ENCODE measurements at regions not wholly inside any gene's neighbourhood (a gene's known extent, or its start where the extent isn't known, plus 50 kb on each side); places are given as distances from the start of the nearest gene placed in this dataset.

GRCh38 chr2:146927080-146927711 is 917.6 kb upstream of the ACVR2A start:
- no peak for DNase-seq (ENCODE audit: low spot score)

DNA sequence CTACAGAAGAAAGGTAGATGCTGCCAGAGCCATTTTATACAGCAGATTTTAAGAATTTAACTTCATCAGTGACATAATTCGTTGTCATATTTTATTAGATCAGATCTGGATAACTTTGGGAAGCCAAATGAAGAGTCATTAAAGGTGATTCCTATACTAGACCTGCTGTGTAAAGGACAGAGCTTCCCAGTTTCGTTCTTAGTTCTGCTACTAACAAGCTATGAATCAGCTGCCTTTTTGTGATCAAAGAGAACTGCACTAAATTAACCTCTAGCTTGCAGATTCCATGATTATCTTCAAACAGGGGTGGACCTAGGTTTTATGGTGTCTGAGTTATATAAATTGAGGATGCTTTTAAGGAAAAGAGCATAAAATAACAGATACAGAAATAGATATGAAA is 926.5 kb upstream of the ACVR2A start:
- no peak for DNase-seq (ENCODE audit: low spot score)

GRCh38 chr2:146917431-146918042 is 927.3 kb upstream of the ACVR2A start:
- DNase-seq (ENCODE audit: low spot score): no peak

GRCh38 chr2:146916914-146917313 is 927.9 kb upstream of the ACVR2A start:
- DNase-seq (ENCODE audit: low spot score): no peak

- DNase-seq (ENCODE audit: low spot score): no peak
These were observed 931.4 kb upstream of the ACVR2A start for GRCh38 chr2:146913476-146913875.

DNA sequence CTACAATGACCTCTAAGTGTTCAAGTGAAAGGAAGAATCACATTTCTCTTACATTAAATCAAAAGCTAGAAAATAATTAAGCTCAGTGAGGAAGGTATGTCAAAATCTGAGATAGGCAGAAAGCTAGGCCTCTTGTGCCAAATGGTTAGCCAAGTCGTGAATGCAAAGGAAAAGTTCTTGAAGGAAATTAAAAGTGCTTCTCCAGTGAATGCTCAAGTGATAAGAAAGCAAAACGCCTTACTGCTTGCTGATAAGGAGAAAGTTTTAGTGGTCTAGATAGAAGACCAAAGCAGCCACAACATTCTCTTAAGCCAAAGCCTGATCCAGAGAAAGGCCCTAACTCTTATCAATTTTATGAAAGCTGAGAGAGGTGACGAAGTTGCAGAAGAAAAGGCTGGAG is 932.3 kb upstream of the ACVR2A start:
- no peak for DNase-seq (ENCODE audit: low spot score)

- no peak for DNase-seq (ENCODE audit: low spot score)
These were observed 936.1 kb upstream of the ACVR2A start for GRCh38 chr2:146908776-146909175.

DNA sequence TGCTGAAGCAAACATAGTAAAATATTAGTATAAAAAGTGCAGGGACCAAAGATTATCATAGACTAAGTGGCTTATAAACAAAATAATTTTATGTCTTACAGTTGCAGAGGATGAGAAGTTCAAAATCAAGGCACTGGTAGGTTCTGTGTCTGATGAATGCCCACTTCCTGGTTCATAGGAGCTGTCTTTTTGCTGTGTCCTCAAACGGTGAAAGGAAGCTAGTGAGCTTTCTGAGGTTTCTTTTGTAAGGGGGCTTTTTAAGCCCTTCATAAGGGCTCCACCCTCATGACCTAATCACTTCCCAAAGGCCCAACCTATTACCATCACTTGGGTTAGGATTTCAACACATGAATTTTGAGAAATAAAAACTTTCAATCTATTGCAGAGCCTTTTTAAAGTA is 946.7 kb upstream of the ACVR2A start:
- no peak for DNase-seq (ENCODE audit: low spot score)

DNA sequence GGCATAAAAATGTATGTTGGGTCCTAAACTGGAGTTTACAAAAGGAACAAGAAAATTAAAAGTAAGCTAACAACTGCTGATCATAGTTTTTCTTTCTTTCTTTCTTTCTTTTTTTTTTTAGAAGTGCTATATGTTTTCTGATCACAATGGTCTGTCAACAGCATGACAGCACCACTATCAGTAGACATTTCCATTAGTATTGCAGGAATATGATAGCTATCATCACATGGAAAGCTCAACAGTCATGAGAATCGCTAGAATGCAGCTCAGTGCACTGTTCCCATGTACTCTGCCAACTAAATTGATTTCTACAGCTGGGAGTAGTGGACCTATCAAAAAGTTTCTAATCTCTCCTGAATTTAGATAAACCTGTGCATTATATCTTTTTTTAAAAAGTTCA is 950.3 kb upstream of the ACVR2A start:
- DNase-seq (ENCODE audit: low spot score): no peak

DNA sequence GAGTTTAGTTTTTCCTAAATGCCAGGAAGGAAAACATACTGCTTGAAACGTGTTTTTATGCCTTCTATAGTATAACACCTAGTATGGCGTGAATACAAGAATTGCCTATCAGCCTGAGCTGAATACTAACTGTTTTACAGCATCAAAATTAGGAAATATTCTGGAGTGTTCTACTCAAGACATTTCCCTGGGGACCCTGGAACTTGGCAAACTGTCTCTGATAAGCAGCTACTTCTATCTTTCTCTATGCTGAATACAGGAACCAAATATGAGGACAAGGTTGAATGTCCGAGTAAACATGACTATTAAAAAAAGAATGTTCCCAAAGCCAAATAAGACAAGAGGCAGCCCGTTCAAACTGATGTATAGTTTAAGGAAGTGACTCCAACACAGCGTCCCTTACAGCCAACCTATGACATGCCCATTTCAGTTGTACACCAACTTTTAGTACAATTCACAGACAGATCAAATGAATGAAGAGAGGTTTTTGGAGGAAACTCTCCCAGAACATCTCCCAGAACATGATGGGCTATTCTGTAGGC is 951.3 kb upstream of the ACVR2A start:
- DNase-seq (ENCODE audit: low spot score): no peak

DNA sequence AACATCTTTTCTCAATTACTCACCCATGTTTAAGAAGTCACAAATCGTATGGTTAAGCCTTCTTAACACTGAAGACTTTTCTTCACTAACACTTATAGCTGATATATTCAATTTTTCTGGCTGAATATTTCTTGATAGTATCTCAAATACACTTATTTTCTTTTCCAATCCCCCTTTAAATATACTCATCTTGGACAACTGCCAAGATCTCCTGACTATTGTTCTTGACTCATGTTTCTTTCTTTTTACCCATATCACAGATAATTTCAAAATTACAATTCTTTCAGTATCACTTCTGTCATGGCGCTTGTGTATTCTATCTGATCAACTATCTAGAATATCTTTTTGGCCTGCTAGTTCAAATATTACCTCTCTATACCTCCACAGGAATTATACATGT is 954.3 kb upstream of the ACVR2A start:
- DNase-seq (ENCODE audit: low spot score): no peak

DNA sequence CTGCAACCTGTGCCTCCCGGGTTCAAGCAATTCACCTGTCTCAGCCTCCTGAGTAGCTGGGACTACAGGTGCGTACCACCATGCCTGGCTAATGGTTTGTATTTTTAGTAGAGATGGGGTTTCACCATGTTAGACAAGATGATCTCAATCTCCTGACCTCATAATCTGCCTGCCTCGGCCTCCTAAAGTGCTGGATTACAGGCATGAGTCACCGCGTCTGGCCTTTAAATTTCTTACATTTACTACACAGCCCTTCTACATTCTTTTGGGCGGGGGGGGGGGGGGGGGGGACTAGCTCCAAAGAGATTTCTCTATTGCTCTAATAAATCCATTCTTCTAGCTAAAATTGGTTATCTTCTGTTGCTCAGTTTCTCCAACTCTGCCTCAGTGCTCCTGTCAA is 964.9 kb upstream of the ACVR2A start:
- DNase-seq (ENCODE audit: low spot score): no peak

- no peak for DNase-seq (ENCODE audit: low spot score)
These were observed 970.6 kb upstream of the ACVR2A start for GRCh38 chr2:146874260-146874658.

GRCh38 chr2:146873646-146874259 is 971.1 kb upstream of the ACVR2A start:
- DNase-seq (ENCODE audit: low spot score): no peak

- no peak for DNase-seq (ENCODE audit: low spot score)
These were observed 971.8 kb upstream of the ACVR2A start for GRCh38 chr2:146873056-146873455.

- DNase-seq (ENCODE audit: low spot score): no peak
These were observed 974.1 kb upstream of the ACVR2A start for GRCh38 chr2:146870691-146871090.

GRCh38 chr2:146869328-146869727 is 975.5 kb upstream of the ACVR2A start:
- no peak for DNase-seq (ENCODE audit: low spot score)

GRCh38 chr2:146868051-146868450 is 976.8 kb upstream of the ACVR2A start:
- DNase-seq (ENCODE audit: low spot score): no peak

GRCh38 chr2:146867477-146867986 is 977.3 kb upstream of the ACVR2A start:
- DNase-seq (ENCODE audit: low spot score): no peak

DNA sequence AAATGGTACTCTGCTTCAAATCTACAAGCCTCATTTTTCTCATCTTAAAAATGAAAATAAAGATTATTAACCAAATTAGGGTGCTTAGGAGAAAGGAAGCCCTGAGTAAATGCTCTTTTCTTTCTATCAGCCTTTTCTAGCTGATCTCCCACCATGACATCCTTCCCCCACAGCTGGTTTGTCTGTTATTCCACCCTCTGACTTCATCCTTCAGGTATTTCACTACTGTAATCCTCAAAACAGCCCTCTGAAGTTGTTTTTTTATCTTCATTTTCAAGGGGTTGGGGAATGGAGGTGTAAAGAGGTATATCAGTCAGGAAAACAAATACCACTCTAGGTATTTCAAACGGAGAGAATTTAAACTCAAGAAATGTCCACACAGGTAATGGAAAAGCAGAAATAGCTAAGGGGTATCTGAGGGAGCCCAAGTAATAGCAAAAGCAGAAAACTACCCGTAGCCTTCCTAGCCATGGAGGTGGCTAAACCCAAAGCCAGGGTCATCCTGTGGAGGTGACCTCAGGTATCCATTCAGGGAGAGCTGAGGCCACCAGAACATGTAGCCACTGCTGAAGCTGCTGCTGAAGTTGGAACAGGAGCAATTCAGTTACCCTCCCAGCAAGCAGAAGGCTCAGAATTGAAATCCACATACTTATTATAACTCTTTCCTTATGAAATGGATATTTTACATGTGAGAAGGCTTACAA is 990.9 kb upstream of the ACVR2A start:
- no peak for DNase-seq (ENCODE audit: low spot score)

DNA sequence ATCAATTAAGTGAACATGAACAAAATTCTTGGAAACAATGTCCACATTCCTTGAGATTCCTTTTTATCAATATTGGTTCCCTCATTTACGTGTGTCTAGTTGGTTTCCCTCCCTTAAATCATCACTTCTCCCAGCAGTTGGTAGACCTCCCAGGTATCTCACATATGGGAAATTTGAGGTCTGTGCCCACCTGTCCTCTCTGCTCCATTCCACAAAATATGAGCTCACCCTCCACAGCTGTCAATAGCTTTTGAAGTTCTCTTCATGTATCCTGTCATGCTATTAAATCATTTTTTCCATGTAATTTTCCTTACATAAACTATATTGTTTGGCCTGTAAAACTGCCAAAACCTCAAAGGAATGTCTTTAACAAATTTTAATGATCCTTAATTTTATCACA is 992.2 kb upstream of the ACVR2A start:
- DNase-seq (ENCODE audit: low spot score): no peak

DNA sequence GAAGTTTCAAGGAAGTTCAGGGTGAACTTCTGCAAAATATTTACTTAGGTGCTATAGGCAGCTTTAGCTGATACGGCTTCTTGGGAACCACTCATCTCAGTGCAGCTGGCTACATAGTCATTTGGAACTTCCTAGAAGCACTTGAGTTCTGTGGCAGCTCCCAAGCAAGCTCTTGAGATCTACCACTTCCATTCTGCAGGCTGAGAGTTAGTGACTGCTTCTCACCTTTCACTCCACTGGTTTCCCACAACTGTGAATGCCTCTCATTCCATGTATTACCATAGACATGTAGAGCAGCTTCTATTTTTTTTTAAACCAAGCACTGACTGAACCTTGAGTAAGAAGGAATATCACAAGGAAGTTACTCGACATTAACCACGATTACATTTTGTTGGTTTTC is 994.1 kb upstream of the ACVR2A start:
- no peak for DNase-seq (ENCODE audit: low spot score)

Data from mesenteric fat pad (tissue), 1 donor.